Pancreas (tissue), 10 donors: ENCODE measurements at regions not wholly inside any gene's neighbourhood (a gene's known extent, or its start where the extent isn't known, plus 50 kb on each side); places are given as distances from the start of the nearest gene placed in this dataset.

ENCODE experiments used
- ATAC-seq, 4 donors: fragments of 200-7000 bp; cut with Tn5 transposase; one replicate each; pipeline versions ENCODE4 v1.8.0 to v1.9.1; 2020; ENCODE audit warnings: mild to moderate bottlenecking in 4 of 4, moderate library complexity in 4 of 4
- DNase-seq, 6 donors: peaks; one replicate each; pipeline ENCODE4 v3.0.0-alpha.2; 2020
- FAIRE-seq: peaks from 2 replicates; lab custom pipeline; 2012; peaks lifted over from hg19 to GRCh38; lab: Jason Lieb, UNC
- H3K27ac ChIP-seq, 4 donors: fragments of 200-600 bp; sonication (generic); 1 replicate in 3 of 4; 2 replicates in 1 of 4; pipeline versions ENCODE4 v1.5.0 to v1.8.0; 2020
- H3K27me3 ChIP-seq, 4 donors: fragments of 200-600 bp; one replicate each; pipeline ENCODE4 v1.8.0; 2021
- H3K36me3 ChIP-seq, 3 donors: fragments of 200-600 bp; sonication (generic) in 1 of 3; one replicate each; pipeline versions ENCODE4 v1.5.0 to v1.8.0; 2020 to 2021
- H3K4me1 ChIP-seq, 3 donors: fragments of 200-600 bp; one replicate each; pipeline ENCODE4 v1.8.0; 2021
- H3K4me3 ChIP-seq, 4 donors: fragments of 200-600 bp; sonication (generic) in 2 of 4; one replicate each; pipeline versions ENCODE4 v1.5.0 to v1.8.0; 2020 to 2021
- H3K9me3 ChIP-seq, 4 donors: fragments of 200-600 bp; one replicate each; pipeline ENCODE4 v1.8.0; 2021
- WGBS, 2 donors: extraction: QIAGEN DNeasy Blood & Tissue Kit; methylation state at CpG; one replicate each; pipeline ENCODE4 v1.1.7; 2013; 5-methylcytosine and 5-hydroxymethylcytosine counted together
- intact Hi-C, 3 donors: fragments of 100-400 bp; cut with DNase I; formaldehyde crosslinking; loops; one replicate each; pipeline versions ENCODE4 v1.11.1 to v1.14.2; 2022
- TF ChIP-seq, protein P1 (sequence below), 4 donors: fragments of 200-600 bp; sonication (generic) in 3 of 4; IDR thresholded peaks; one replicate each; pipeline versions ENCODE4 v1.5.0 to v1.8.0; 2021; ENCODE audit warnings: antibody characterized with exemption in 4 of 4
- donor health status: healthy with polysubstance abuse.
- donor health status: DM: no; HTN: no; CAD: no; lungs with moderate emphysema.
- donor health status: DM: no; HTN: no; CAD: no.
- donor health status: control.
- donor health status: control.
- donor health status: Bipolar disorder and iron deficiency.
- donor health status: DM: yes; HTN: yes; CAD: no.
- donor health status: DM: no; HTN: no; CAD: no.
- donor health status: DM: no; HTN: no; CAD: no.
- donor health status: DM: yes; HTN: yes; CAD: no.

DNA sequence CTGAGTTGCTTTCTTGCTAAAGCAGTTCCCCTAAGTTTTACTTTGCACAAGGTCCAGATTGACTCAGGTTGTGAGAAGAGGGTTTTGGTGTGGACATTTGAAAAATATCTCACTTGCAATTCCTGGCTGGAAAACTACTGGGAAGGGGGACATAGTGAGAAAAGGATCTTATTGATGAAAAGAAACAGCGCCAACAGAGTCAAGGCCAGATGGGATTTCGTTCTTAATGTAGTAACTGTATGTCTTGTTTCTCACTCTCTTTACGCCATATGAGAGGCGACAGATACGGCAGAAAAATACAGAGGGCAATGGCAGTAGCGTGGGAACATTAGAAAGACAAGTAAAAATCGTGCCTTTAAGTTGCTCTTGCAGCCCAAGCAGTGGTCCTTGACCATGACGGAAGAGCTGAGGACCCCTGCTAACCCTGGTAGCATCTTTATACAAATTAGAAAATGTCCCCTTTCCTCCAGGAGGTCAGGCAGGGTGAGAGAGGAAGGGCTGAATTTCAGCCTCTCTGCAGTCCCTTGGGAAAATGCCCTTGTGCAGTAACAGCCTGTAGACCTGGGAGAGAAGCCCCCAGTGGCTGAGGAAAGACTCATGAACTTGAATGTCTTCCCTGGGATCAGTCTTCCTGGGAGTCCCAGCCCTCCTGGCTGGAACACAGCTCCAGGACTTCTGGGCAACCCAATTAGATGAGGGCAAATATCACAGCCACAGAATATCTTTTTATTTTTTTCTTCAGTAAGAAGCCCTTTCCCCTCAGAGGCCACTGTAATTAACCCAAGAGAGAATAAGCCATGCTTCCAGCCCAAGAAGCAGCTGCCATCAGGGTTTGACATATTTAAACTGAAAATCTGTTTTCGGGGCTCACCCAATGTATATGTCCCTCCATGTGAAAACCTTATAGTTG, 113.4 kb downstream of the CD47 start:
- DNase-seq = no peak
- WGBS, 2 donors = 78 to 86% methylated on average over 9 of the region's 9 CpGs
- TF ChIP-seq, protein P1, sequence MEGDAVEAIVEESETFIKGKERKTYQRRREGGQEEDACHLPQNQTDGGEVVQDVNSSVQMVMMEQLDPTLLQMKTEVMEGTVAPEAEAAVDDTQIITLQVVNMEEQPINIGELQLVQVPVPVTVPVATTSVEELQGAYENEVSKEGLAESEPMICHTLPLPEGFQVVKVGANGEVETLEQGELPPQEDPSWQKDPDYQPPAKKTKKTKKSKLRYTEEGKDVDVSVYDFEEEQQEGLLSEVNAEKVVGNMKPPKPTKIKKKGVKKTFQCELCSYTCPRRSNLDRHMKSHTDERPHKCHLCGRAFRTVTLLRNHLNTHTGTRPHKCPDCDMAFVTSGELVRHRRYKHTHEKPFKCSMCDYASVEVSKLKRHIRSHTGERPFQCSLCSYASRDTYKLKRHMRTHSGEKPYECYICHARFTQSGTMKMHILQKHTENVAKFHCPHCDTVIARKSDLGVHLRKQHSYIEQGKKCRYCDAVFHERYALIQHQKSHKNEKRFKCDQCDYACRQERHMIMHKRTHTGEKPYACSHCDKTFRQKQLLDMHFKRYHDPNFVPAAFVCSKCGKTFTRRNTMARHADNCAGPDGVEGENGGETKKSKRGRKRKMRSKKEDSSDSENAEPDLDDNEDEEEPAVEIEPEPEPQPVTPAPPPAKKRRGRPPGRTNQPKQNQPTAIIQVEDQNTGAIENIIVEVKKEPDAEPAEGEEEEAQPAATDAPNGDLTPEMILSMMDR (IDR thresholded peaks at IDR 0.05) = no peak
- Histone ChIP-seq H3K4me3 (no peak overlapping the region), H3K27me3 (no peaks in the 10 kb centered on the region), H3K4me1 (peaks cover 0 to 2% (median 0%) of the 10 kb centered on the region in 3 donors), H3K27ac (no peak overlapping the region), H3K36me3 (no peaks in the 10 kb centered on the region), H3K9me3 (peaks cover 0 to under 1% (median 0%) of the 10 kb centered on the region in 4 donors)
- intact Hi-C loops = no loop called here
- FAIRE-seq = no peak
- no peak for ATAC-seq

DNA sequence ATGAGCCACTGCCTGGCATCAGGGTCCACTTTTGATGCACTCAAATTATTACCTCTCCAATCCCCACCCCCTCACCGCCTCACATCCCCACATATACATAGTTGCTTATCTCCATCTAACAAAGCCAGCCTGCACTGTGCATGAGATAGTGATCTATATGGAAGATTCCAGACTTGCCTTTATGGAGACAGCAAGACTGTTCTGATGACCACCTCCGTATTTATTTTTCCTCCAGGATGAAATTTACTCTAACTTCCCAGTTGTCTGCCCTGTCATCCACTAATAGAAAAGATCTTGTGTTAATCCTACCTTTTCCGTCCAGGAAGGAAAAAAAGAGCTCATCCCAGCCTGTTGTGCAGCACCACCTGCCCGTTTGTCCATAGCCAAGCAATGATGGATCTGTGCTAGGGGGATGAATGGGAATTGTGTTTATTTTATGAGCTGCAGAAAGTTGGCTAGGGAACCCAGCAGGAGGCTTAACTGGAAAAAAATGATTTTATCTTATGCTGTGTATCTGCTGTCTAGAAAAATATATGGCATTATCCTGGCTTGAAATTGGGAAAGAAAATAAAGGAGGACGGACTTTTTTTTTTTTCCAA, 114.5 kb downstream of the CD47 start:
- no peaks in the 10 kb centered on the region for H3K4me1 ChIP-seq
- DNase-seq (no peak), ATAC-seq (no peak), FAIRE-seq (no peak)
- H3K9me3 ChIP-seq = no peaks in the 10 kb centered on the region
- TF ChIP-seq, protein P1 (IDR thresholded peaks at IDR 0.05) = no peak
- intact Hi-C loops = no loop called here
- WGBS, 2 donors = 74 to 83% methylated on average over 5 of the region's 5 CpGs
- H3K27me3 ChIP-seq = no peaks in the 10 kb centered on the region
- no peaks in the 10 kb centered on the region for H3K36me3 ChIP-seq
- no peak overlapping the region for H3K4me3 ChIP-seq
- no peak overlapping the region for H3K27ac ChIP-seq

DNA sequence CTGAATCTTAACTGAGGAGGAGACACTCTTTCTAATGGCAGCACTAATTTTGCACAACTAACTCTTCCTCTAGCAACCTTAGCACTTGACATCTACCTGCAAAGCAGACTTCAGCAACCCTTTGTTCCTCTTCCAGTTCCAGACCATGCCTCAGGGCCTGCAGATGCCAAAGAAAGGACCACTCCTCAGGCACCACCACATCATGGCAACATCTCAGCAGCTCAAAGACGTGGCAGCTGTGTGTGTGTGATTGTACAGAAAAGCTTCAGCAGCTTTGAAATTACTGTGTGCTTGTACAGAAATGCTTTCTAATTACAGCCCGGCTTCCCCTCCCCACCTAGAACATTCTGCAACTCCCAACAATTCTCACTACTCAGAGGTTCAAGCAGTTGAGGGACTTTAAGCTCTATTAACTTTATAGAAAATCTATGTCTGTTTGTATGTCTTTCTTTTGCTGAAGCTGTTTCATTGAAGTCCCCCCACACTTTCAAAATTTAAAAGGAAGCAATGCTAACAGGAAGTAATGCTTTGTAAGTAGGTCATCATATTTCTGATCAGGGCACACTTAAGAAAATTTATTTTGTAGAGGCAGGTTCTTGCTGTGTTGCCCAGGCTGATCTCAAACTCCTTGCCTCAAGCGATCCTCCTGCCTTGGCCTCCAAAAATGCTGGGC, 115.2 kb downstream of the CD47 start:
- DNase-seq = no peak
- no peak overlapping the region for H3K27ac ChIP-seq
- TF ChIP-seq, protein P1 (IDR thresholded peaks at IDR 0.05) = no peak
- peaks cover 0 to 5% (median 2%) of the 10 kb centered on the region in 3 donors for H3K4me1 ChIP-seq
- H3K36me3 ChIP-seq = no peaks in the 10 kb centered on the region
- H3K4me3 ChIP-seq = no peak overlapping the region
- 81 to 83% methylated on average over 3 of the region's 3 CpGs for WGBS, 2 donors
- no peaks in the 10 kb centered on the region for H3K27me3 ChIP-seq
- no peaks in the 10 kb centered on the region for H3K9me3 ChIP-seq
- FAIRE-seq = no peak
- ATAC-seq = no peak
- intact Hi-C loops = no loop called here

DNA sequence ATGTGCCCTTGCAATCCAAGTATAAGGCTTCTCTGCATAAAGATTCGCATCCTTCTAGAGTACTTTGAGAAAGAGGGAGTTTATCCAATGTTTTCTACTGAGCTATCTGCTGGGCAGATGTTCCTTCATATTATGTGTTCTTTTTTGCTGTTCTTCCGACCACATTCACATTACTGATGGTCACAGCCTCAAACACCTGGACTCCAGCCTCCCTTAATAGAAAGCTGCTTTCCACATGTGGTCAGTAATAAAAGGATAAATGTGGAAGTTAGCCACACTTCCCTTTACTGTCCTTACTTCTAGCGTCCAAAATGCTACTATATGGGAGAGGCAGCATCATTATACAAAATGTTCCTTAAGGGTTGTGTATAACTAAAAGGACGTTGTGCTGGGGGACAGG, 116.9 kb downstream of the CD47 start:
- Histone ChIP-seq H3K9me3 (no peaks in the 10 kb centered on the region), H3K4me3 (no peak overlapping the region), H3K27me3 (no peaks in the 10 kb centered on the region), H3K27ac (no peak overlapping the region), H3K36me3 (no peaks in the 10 kb centered on the region), H3K4me1 (peaks cover 8 to 18% (median 17%) of the 10 kb centered on the region in 3 donors)
- DNase-seq (no peak), FAIRE-seq (no peak), ATAC-seq (no peak)
- intact Hi-C loops = no loop called here
- TF ChIP-seq, protein P1 (IDR thresholded peaks at IDR 0.05) = no peak
- WGBS, 2 donors = 73 to 78% methylated on average over 4 of the region's 4 CpGs
